Ishikawa (cell line): ENCODE measurements at regions not wholly inside any gene's neighbourhood (a gene's known extent, or its start where the extent isn't known, plus 50 kb on each side); places are given as distances from the start of the nearest gene placed in this dataset.

Source experiments
- CEBPB ChIP-seq: IDR thresholded peaks from 2 replicates; pipeline ENCODE4 v1.6.1; 2012
- CREB1 ChIP-seq: IDR thresholded peaks from 2 replicates; pipeline ENCODE4 v1.6.1; 2012; ENCODE audit warnings: low read depth
- EGR1 ChIP-seq: IDR thresholded peaks from 2 replicates; pipeline ENCODE4 v1.6.1; 2012
- EP300 ChIP-seq: IDR thresholded peaks from 2 replicates; pipeline ENCODE4 v1.6.1; 2012; ENCODE audit warnings: borderline replicate concordance
- FOXM1 ChIP-seq: IDR thresholded peaks from 2 replicates; pipeline ENCODE4 v1.6.1; 2012; ENCODE audit warnings: low read depth, borderline replicate concordance
- NFIC ChIP-seq: IDR thresholded peaks from 2 replicates; pipeline ENCODE4 v1.6.1; 2012
- RAD21 ChIP-seq: IDR thresholded peaks from 2 replicates; pipeline ENCODE4 v1.6.1; 2012; ENCODE audit warnings: low read depth
- REST ChIP-seq: IDR thresholded peaks from 2 replicates; pipeline ENCODE4 v1.6.1; 2012; ENCODE audit warnings: low read depth, mild to moderate bottlenecking
- TAF1 ChIP-seq: IDR thresholded peaks from 2 replicates; pipeline ENCODE4 v1.6.1; 2012; ENCODE audit warnings: low read depth, mild to moderate bottlenecking
- TCF12 ChIP-seq: IDR thresholded peaks from 2 replicates; pipeline ENCODE4 v1.6.1; 2012; ENCODE audit warnings: low read depth
- TEAD4 ChIP-seq: IDR thresholded peaks from 2 replicates; pipeline ENCODE4 v1.6.1; 2012
- USF1 ChIP-seq: IDR thresholded peaks from 2 replicates; pipeline ENCODE4 v1.6.1; 2012
- YY1 ChIP-seq: IDR thresholded peaks from 2 replicates; pipeline ENCODE4 v1.6.1; 2012; ENCODE audit warnings: low read depth
- ZBTB7A ChIP-seq: IDR thresholded peaks from 2 replicates; pipeline ENCODE4 v1.6.1; 2012; ENCODE audit warnings: low read depth
- TF ChIP-seq, protein P1 (sequence below): IDR thresholded peaks from 2 replicates; pipeline ENCODE4 v1.6.1; 2012

GRCh38 chr14:84397631-84398030 is 1132.3 kb upstream of the FLRT2 start:
- TF ChIP-seq ZBTB7A: no peak
- TF ChIP-seq EGR1: no peak
- TF ChIP-seq CREB1: no peak
- TF ChIP-seq EP300: no peak
- TF ChIP-seq YY1: no peak
- no peak for TF ChIP-seq USF1
- no peak for TF ChIP-seq TAF1
- TF ChIP-seq TEAD4: no peak
- no peak for TF ChIP-seq REST
- no peak for TF ChIP-seq TCF12
- TF ChIP-seq FOXM1: no peak
- no peak for TF ChIP-seq CEBPB

GRCh38 chr14:84399296-84399910 is 1130.5 kb upstream of the FLRT2 start:
- TF ChIP-seq USF1 (no peak), EP300 (no peak), FOXM1 (no peak), NFIC (no peak), CREB1 (no peak), REST (no peak), TEAD4 (no peak), CEBPB (no peak), TCF12 (no peak), TAF1 (no peak), EGR1 (no peak), RAD21 (no peak), ZBTB7A (no peak), YY1 (no peak)
- TF ChIP-seq, protein P1, sequence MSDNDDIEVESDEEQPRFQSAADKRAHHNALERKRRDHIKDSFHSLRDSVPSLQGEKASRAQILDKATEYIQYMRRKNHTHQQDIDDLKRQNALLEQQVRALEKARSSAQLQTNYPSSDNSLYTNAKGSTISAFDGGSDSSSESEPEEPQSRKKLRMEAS: no peak

DNA sequence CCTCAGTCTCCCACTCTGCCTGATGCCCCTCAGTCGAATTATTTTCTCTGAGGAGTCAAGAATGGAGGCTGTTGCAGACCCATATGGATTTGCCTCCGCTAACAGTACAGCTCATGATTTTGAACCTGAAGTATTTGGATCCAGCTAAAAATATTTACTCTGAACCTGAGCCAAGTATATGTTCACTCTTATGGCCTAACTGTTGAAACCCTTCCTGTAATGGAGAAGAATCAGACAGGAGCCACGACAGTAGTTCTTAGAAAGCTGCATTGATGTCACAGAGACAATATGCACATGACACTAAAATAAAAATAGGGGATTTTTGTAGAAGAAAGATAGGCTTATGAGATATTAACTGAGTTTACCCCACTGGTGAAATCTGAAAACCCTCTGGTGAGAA is 1128.3 kb upstream of the FLRT2 start:
- TF ChIP-seq EGR1: no peak
- no peak for TF ChIP-seq USF1
- TF ChIP-seq, protein P1: no peak
- TF ChIP-seq FOXM1: no peak
- TF ChIP-seq EP300: no peak
- TF ChIP-seq NFIC: no peak
- TF ChIP-seq RAD21: no peak
- TF ChIP-seq YY1: no peak
- TF ChIP-seq TCF12: no peak
- TF ChIP-seq REST: no peak
- no peak for TF ChIP-seq TEAD4
- no peak for TF ChIP-seq TAF1
- TF ChIP-seq ZBTB7A: no peak
- TF ChIP-seq CREB1: no peak

DNA sequence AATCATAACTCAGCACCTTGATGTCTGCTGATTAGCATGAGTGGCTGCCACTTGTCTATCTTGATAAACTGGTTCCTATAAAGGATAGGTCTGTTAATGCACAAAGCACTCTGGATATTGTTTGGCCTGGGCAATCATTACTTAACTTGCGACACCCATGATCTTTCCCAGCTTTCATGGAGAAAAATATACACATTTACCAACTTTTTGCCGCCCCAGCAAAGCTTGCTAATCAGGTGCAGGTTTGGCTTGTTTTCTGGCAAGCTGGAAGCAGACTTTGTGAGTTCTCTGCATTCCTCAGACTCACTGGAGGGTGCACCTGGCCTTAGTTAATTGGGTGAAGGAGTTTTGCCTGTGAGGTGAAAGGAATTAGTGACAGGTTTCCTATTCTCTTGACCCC is 1126.4 kb upstream of the FLRT2 start:
- TF ChIP-seq EGR1 (no peak), RAD21 (peak; percentile 1), ZBTB7A (no peak), FOXM1 (peak; percentile 73; the same call in 1 of the 2 replicates), CREB1 (no peak), TEAD4 (peak; percentile 96), YY1 (no peak), CEBPB (peak; percentile 82), REST (peak; percentile 48; the same call in 1 of the 2 replicates), TAF1 (no peak; the same call in 1 of the 2 replicates), TCF12 (peak; percentile 95), USF1 (no peak), NFIC (peak; percentile 81), EP300 (peak; percentile 87)
- TF ChIP-seq, protein P1: peak; percentile 56
